SK-N-SH (cell line): ENCODE measurements at regions not wholly inside any gene's neighbourhood (a gene's known extent, or its start where the extent isn't known, plus 50 kb on each side); places are given as distances from the start of the nearest gene placed in this dataset.

ENCODE experiments used
- CTCF ChIA-PET: fragments of 300-600, 350-600 bp; formaldehyde crosslinking; extraction: SDS; loops from one replicate; lab custom pipeline; 2021; lab: Yijun Ruan, JAX
- POLR2A ChIA-PET: fragments of 350-600 bp; sonication (Branson Sonifier 250); formaldehyde crosslinking; extraction: SDS; loops from one replicate; lab custom pipeline; 2020; ENCODE audit warnings: antibody characterized with exemption, inconsistent platforms; lab: Yijun Ruan, JAX
- DNase-seq: peaks from one replicate; pipeline ENCODE4 v3.0.0; 2012
- H2AFZ ChIP-seq: fragments of 200-600 bp; sonication (generic); 2 replicates; pipeline ENCODE4 v1.8.1; 2016; ENCODE audit warnings: antibody characterized with exemption, mild to moderate bottlenecking, low read depth
- H3F3A ChIP-seq: fragments of 200-600 bp; sonication (generic); replicated peaks from 2 replicates; pipeline ENCODE3; 2016; ENCODE audit warnings: antibody characterized with exemption, mild to moderate bottlenecking; ENCODE audit not compliant: insufficient read depth
- H3K27ac ChIP-seq, 2 experiments: fragments of 200-500 bp in 1 of 2; fragments of 200-600 bp in 1 of 2; sonication (Bioruptor generic) in 1 of 2; sonication (generic), shearing (Covaris generic) in 1 of 2; 2 replicates each; pipeline versions ENCODE4 v1.5.1 to v1.6.1; 2014 to 2016; ENCODE audit warnings: low read depth in 2 of 2, inconsistent platforms in 1 of 2, low read length in 1 of 2, mild to moderate bottlenecking in 1 of 2, mixed read lengths in 1 of 2
- H3K27me3 ChIP-seq: fragments of 200-600 bp; sonication (generic), shearing (Covaris generic); 2 replicates; pipeline ENCODE4 v1.6.1; 2016; ENCODE audit warnings: mixed run types; ENCODE audit not compliant: insufficient read depth
- H3K36me3 ChIP-seq, 2 experiments: fragments of 200-500 bp in 1 of 2; fragments of 200-600 bp in 1 of 2; sonication (Bioruptor generic) in 1 of 2; sonication (generic) in 1 of 2; replicated peaks in 1 of 2; 2 replicates each; pipeline versions ENCODE3 to v1.5.1; 2014 to 2016; ENCODE audit warnings: low read length in 1 of 2, mild to moderate bottlenecking in 1 of 2; ENCODE audit not compliant: insufficient read depth in 2 of 2, control insufficient read depth in 1 of 2
- H3K4me1 ChIP-seq, 2 experiments: fragments of 200-500 bp in 1 of 2; fragments of 200-600 bp in 1 of 2; sonication (Bioruptor generic) in 1 of 2; sonication (generic), shearing (Covaris generic) in 1 of 2; 2 replicates each; pipeline versions ENCODE4 v1.5.1 to v1.6.1; 2014 to 2016; ENCODE audit warnings: low read depth in 1 of 2, low read length in 1 of 2, mixed run types in 1 of 2; ENCODE audit not compliant: insufficient read depth in 2 of 2, control insufficient read depth in 1 of 2
- H3K4me2 ChIP-seq: fragments of 200-600 bp; sonication (generic), shearing (Covaris generic); 2 replicates; pipeline ENCODE4 v1.6.1; 2017; ENCODE audit warnings: mixed run types
- H3K4me3 ChIP-seq, 2 experiments: fragments of 200-500 bp in 1 of 2; fragments of 200-600 bp in 1 of 2; sonication (Bioruptor generic) in 1 of 2; sonication (generic), shearing (Covaris generic) in 1 of 2; 2 replicates each; pipeline versions ENCODE4 v1.5.1 to v1.8.1; 2014 to 2016; ENCODE audit warnings: low read depth in 2 of 2, inconsistent platforms in 1 of 2, low read length in 1 of 2, mild to moderate bottlenecking in 1 of 2, mixed read lengths in 1 of 2, moderate library complexity in 1 of 2
- H3K79me2 ChIP-seq: fragments of 200-600 bp; sonication (generic); 2 replicates; pipeline ENCODE4 v1.8.1; 2017; ENCODE audit warnings: mild to moderate bottlenecking; ENCODE audit not compliant: insufficient read depth
- H3K9ac ChIP-seq: fragments of 200-600 bp; sonication (generic); 2 replicates; pipeline ENCODE4 v1.6.1; 2017; ENCODE audit warnings: mixed run types
- H3K9me2 ChIP-seq: fragments of 200-600 bp; sonication (generic); 2 replicates; pipeline ENCODE4 v1.6.1; 2017; ENCODE audit warnings: mixed run types
- H3K9me3 ChIP-seq: fragments of 200-600 bp; sonication (generic); 2 replicates; pipeline ENCODE4 v1.6.1; 2017; ENCODE audit warnings: mixed run types, mild to moderate bottlenecking, moderate library complexity
- H4K20me1 ChIP-seq: fragments of 200-600 bp; sonication (generic); 2 replicates; pipeline ENCODE4 v1.6.1; 2017; ENCODE audit warnings: mild to moderate bottlenecking, mixed run types; ENCODE audit not compliant: insufficient read depth
- EP300 ChIP-seq, 2 experiments: IDR thresholded peaks; 2 replicates each; pipeline versions ENCODE4 v1.4.0 to v1.6.1; 2012; ENCODE audit warnings: borderline replicate concordance in 1 of 2, low read depth in 1 of 2, low read length in 1 of 2
- EZH2phosphoT487 ChIP-seq: fragments of 200-600 bp; sonication (generic); IDR thresholded peaks from 2 replicates; pipeline ENCODE4 v1.6.1; 2017; ENCODE audit warnings: low read depth, mixed run types, mild to moderate bottlenecking, antibody characterized with exemption, moderate library complexity, borderline replicate concordance
- FOSL2 ChIP-seq: IDR thresholded peaks from 2 replicates; pipeline ENCODE4 v1.4.0; 2012; ENCODE audit warnings: low read depth, mild to moderate bottlenecking, moderate library complexity, borderline replicate concordance
- GATA2 ChIP-seq: sonication (generic); formaldehyde crosslinking; IDR thresholded peaks from 2 replicates; pipeline ENCODE4 v1.5.0; 2020; ENCODE audit warnings: mild to moderate bottlenecking, missing genetic modification reagents
- MEF2A ChIP-seq: IDR thresholded peaks from 2 replicates; pipeline ENCODE4 v1.4.0; 2012; ENCODE audit warnings: low read depth, borderline replicate concordance
- MXI1 ChIP-seq: IDR thresholded peaks from 2 replicates; pipeline ENCODE4 v1.6.1; 2012; ENCODE audit warnings: mild to moderate bottlenecking, low read depth, low read length, improper control_type of control experiment
- RAD21 ChIP-seq: IDR thresholded peaks from 2 replicates; pipeline ENCODE4 v1.6.1; 2012; ENCODE audit warnings: mild to moderate bottlenecking, low read length
- RFX5 ChIP-seq: IDR thresholded peaks from 2 replicates; pipeline ENCODE4 v1.6.1; 2012; ENCODE audit warnings: mild to moderate bottlenecking, improper control_type of control experiment, low read length
- RXRA ChIP-seq: IDR thresholded peaks from 2 replicates; pipeline ENCODE4 v1.4.0; 2012; ENCODE audit warnings: low read depth, mild to moderate bottlenecking, borderline replicate concordance
- SMC3 ChIP-seq: IDR thresholded peaks from 2 replicates; pipeline ENCODE4 v1.6.1; 2012; ENCODE audit warnings: low read depth, low read length, improper control_type of control experiment
- USF1 ChIP-seq: IDR thresholded peaks from 2 replicates; pipeline ENCODE4 v1.4.0; 2012; ENCODE audit warnings: low read depth, borderline replicate concordance
- USF2 ChIP-seq: fragments of 150-350 bp; IDR thresholded peaks from 2 replicates; pipeline ENCODE4 v1.6.1; 2017; ENCODE audit warnings: antibody characterized with exemption, low read length, low read depth, borderline replicate concordance
- YY1 ChIP-seq: IDR thresholded peaks from 2 replicates; pipeline ENCODE4 v1.4.0; 2012; ENCODE audit warnings: low read depth, mild to moderate bottlenecking
- WGBS: methylation state at CpG from one replicate; pipeline ENCODE4 v1.1.6; 2017; ENCODE audit warnings: low lambda C conversion rate; 5-methylcytosine and 5-hydroxymethylcytosine counted together

- TF ChIP-seq EP300 (IDR thresholded peaks at IDR 0.05; ENCODE audit: borderline replicate concordance in 1 of 2, low read depth in 1 of 2, low read length in 1 of 2): no peak
- TF ChIP-seq MEF2A: no peak
- no peak for TF ChIP-seq YY1
- TF ChIP-seq, all 33 proteins: peak for 0
Measured at GRCh38 chr13:63704521-63704920, 2288.9 kb upstream of the PCDH20 start (continued).

GRCh38 chr13:63700350-63700749, 2284.7 kb upstream of the PCDH20 start:
- H3K27ac ChIP-seq: no peak overlapping the region
- H3K9me2 ChIP-seq: no peaks in the 10 kb centered on the region
- CTCF ChIA-PET: interaction anchor here (1.7 kb wide), 1 partner anchor 8 kb away, joined by 6 read pairs; no protein-coding TSS in a partner anchor
- H2AFZ ChIP-seq: no peak overlapping the region
- no peaks in the 10 kb centered on the region for H3K79me2 ChIP-seq
- no peak overlapping the region for H3K4me2 ChIP-seq
- peaks cover 4% of the 10 kb centered on the region for H3F3A ChIP-seq
- H3K9me3 ChIP-seq: no peaks in the 10 kb centered on the region
- POLR2A ChIA-PET: no interaction called here
- no peak for TF ChIP-seq MXI1
- no peak for TF ChIP-seq RXRA
- TF ChIP-seq YY1: no peak
- no peak for TF ChIP-seq USF1
- no peak for TF ChIP-seq EZH2phosphoT487
- TF ChIP-seq USF2: no peak
- TF ChIP-seq RFX5: no peak
- no peak for TF ChIP-seq GATA2
- no peak for TF ChIP-seq FOSL2
- TF ChIP-seq RAD21: no peak
- no peak for TF ChIP-seq SMC3
- H4K20me1 ChIP-seq: no peaks in the 10 kb centered on the region
- no peak for DNase-seq
- no peaks in the 10 kb centered on the region; a peak in 2 of 4 replicates for H3K4me1 ChIP-seq
- H3K4me3 ChIP-seq: no peak overlapping the region
- H3K36me3 ChIP-seq: no peaks in the 10 kb centered on the region
- 69% methylated on average over 3 of the region's 3 CpGs for WGBS
- H3K9ac ChIP-seq: no peak overlapping the region
- no peaks in the 10 kb centered on the region for H3K27me3 ChIP-seq

- ChIA-PET CTCF (interaction anchor here (1.7 kb wide), 1 partner anchor 8 kb away, joined by 6 read pairs; no protein-coding TSS in a partner anchor), POLR2A (no interaction called here)
- Histone ChIP-seq H2AFZ (no peak overlapping the region), H3K4me3 (no peak overlapping the region), H3F3A (peaks cover 4% of the 10 kb centered on the region), H3K4me1 (no peaks in the 10 kb centered on the region; a peak in 2 of 4 replicates), H3K9ac (no peak overlapping the region), H3K36me3 (no peaks in the 10 kb centered on the region), H3K27me3 (no peaks in the 10 kb centered on the region), H3K9me2 (no peaks in the 10 kb centered on the region), H4K20me1 (no peaks in the 10 kb centered on the region), H3K79me2 (no peaks in the 10 kb centered on the region), H3K9me3 (no peaks in the 10 kb centered on the region), H3K27ac (no peak overlapping the region), H3K4me2 (no peak overlapping the region)
- TF ChIP-seq GATA2 (no peak), YY1 (no peak), RFX5 (no peak)
- 74% methylated on average over 5 of the region's 5 CpGs for WGBS
- no peak for DNase-seq
Measured at GRCh38 chr13:63699948-63700347, 2284.3 kb upstream of the PCDH20 start.
